Stimulated activated CD4-positive, alpha-beta T cell treated with anti-CD3 and anti-CD28 coated beads, Interleukin-15, amount 100 ng/mL, for 24 hours (primary cell): ENCODE measurements at regions not wholly inside any gene's neighbourhood (a gene's known extent, or its start where the extent isn't known, plus 50 kb on each side); places are given as distances from the start of the nearest gene placed in this dataset.

Experiments used
- DNase-seq: peaks from one replicate; pipeline ENCODE4 v3.0.0-alpha.2; 2020

GRCh38 chr17:77001487-77001886 is 133.3 kb downstream of the MGAT5B start:
- no peak for DNase-seq

GRCh38 chr17:77002103-77003045 is 134.2 kb downstream of the MGAT5B start:
- no peak for DNase-seq

- DNase-seq = no peak
Measured at GRCh38 chr17:77003699-77004098, 135.5 kb downstream of the MGAT5B start.

GRCh38 chr17:77006971-77007649 is 133.7 kb upstream of the SEC14L1 start:
- no peak for DNase-seq

- no peak for DNase-seq
Measured at GRCh38 chr17:77009877-77010276, 130.9 kb upstream of the SEC14L1 start.

- DNase-seq = no peak
Measured at GRCh38 chr17:77010667-77011066, 130.1 kb upstream of the SEC14L1 start.

- peak; percentile 70 for DNase-seq
Measured at GRCh38 chr17:77011173-77012011, 129.4 kb upstream of the SEC14L1 start.

GRCh38 chr17:77018504-77018903 is 122.3 kb upstream of the SEC14L1 start:
- DNase-seq = no peak

- DNase-seq = no peak
Measured at GRCh38 chr17:77019893-77020379, 120.8 kb upstream of the SEC14L1 start.

GRCh38 chr17:77020973-77021372 is 119.8 kb upstream of the SEC14L1 start:
- no peak for DNase-seq

GRCh38 chr17:77022766-77023165 is 118.0 kb upstream of the SEC14L1 start:
- no peak for DNase-seq

GRCh38 chr17:77025781-77026180 is 115.0 kb upstream of the SEC14L1 start:
- no peak for DNase-seq

GRCh38 chr17:77027271-77027889 is 113.4 kb upstream of the SEC14L1 start:
- no peak for DNase-seq

GRCh38 chr17:77028900-77029299 is 111.9 kb upstream of the SEC14L1 start:
- DNase-seq = no peak

GRCh38 chr17:77032929-77033328 is 107.8 kb upstream of the SEC14L1 start:
- no peak for DNase-seq

GRCh38 chr17:77033892-77034404 is 106.8 kb upstream of the SEC14L1 start:
- no peak for DNase-seq

GRCh38 chr17:77034677-77035424 is 105.9 kb upstream of the SEC14L1 start:
- DNase-seq = no peak

- no peak for DNase-seq
Measured at GRCh38 chr17:77035526-77035925, 105.2 kb upstream of the SEC14L1 start.

- no peak for DNase-seq
Measured at GRCh38 chr17:77036136-77036840, 104.5 kb upstream of the SEC14L1 start.

GRCh38 chr17:77036841-77037381 is 103.9 kb upstream of the SEC14L1 start:
- no peak for DNase-seq

GRCh38 chr17:77037943-77038342 is 102.8 kb upstream of the SEC14L1 start:
- no peak for DNase-seq
